HG03025 (cell line): ENCODE measurements at regions not wholly inside any gene's neighbourhood (a gene's known extent, or its start where the extent isn't known, plus 50 kb on each side); places are given as distances from the start of the nearest gene placed in this dataset.

Source experiments
- ATAC-seq: cut with Tn5 transposase; IDR thresholded peaks from one replicate; pipeline ENCODE4 v1.9.1; 2021; ENCODE audit warnings: mild to moderate bottlenecking, moderate library complexity; ENCODE audit not compliant: unreplicated experiment, low FRiP score

- no peak for ATAC-seq
Measured at GRCh38 chr10:60446070-60446833, 56.6 kb upstream of the ANK3 start.

- ATAC-seq = no peak
Measured at GRCh38 chr10:60444494-60445064, 54.9 kb upstream of the ANK3 start.

GRCh38 chr10:60443346-60443745, 53.7 kb upstream of the ANK3 start:
- no peak for ATAC-seq

DNA sequence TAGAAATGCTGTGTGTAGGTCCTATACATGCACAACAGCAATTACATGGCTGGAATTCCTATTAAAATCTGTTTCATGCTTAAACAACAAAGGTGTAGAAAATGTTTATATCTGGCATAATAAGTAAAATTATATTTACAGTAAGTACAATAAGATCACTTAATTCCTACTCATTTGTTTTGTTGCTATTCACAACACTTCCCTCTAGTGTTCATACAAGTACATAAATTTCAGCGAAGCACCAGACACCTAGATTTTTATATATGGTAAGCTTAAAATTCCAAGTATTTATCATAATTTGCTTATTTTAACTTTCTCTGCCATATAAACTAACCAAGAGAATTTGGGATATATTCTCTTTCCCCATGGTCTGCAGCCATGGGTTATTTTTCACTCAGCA, 51.8 kb upstream of the ANK3 start:
- no peak for ATAC-seq

DNA sequence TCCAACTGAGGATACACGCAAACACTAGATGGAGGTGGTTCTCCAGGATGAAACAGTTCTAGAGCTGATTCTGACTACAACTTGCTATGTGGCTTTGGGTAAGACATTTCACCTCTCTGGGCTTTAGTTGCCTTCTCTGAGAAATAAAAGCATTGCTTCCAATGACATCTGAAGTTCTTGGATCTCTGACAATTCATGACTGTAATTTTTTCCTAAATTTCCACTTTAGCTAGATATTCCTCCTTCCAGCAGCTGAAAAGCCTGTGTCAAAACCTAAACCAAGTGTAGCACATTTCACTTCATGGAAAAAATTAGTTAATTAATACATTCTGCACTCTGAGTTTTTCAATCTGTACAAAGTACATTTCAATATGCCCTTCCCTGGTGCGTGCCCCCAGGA, 50.0 kb upstream of the ANK3 start:
- no peak for ATAC-seq
